GM21381 (cell line): ENCODE measurements at regions not wholly inside any gene's neighbourhood (a gene's known extent, or its start where the extent isn't known, plus 50 kb on each side); places are given as distances from the start of the nearest gene placed in this dataset.

ENCODE experiments used
- ATAC-seq: cut with Tn5 transposase; IDR thresholded peaks from one replicate; pipeline ENCODE4 v1.9.1; 2021; ENCODE audit warnings: mild to moderate bottlenecking, moderate library complexity; ENCODE audit not compliant: unreplicated experiment

DNA sequence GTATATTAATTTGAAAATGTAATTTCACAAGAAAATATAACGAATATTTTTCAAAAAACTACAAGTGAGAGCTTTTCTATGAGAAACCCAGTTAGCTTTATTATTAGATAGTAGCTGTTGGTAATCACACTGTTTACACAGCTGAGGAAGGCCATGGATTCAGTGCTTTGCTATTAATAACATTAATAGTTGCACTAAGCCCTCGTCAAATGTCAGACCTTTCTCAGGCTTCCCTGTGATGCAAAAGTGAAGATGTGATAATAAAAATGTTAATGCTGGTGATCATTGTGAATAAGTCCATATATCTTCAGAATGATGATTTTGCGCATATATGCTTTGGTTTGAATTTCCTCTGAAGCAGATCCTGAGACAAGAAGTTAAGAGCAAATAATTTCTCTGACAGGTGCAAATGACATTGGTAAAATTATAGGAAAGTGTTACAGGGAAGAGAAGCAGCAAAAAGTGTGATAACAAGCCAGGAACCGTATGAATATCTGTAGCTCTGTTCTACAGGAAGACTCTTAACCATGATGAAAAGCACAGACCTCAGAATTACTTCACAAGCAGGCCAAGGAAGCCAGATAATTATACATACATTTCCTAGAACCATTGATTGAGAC lies 56.5 kb upstream of the CNTN6 start:
- ATAC-seq, result no peak

DNA sequence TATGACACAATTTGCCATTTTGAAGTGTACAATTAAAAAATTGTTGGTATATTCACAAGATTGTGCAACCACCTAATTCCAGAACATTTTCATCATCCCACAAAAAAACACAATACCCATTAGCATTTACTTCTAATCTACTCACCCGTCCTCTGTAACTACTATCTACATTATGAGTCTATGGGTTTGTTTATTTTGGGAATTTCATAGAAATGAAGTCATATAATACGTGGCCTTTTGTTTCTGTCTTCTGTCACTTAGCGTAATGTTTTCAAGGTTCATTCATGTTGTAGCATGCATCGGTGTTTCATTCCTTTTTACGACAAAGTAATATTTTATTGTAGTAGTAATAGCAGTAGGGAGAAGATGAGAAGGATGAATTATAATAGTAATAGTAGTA lies 55.2 kb upstream of the CNTN6 start:
- ATAC-seq, result no peak
